Right lobe of liver (tissue), 4 donors: ENCODE measurements at regions not wholly inside any gene's neighbourhood (a gene's known extent, or its start where the extent isn't known, plus 50 kb on each side); places are given as distances from the start of the nearest gene placed in this dataset.

ENCODE experiments used
- CTCF ChIP-seq, 4 donors: fragments of 200-600 bp in 3 of 4; fragments of 450-650 bp in 1 of 4; IDR thresholded peaks; one replicate each; pipeline versions ENCODE4 v1.5.1 to v1.8.0; 2016 to 2022; ENCODE audit warnings: antibody characterized with exemption in 4 of 4, mild to moderate bottlenecking in 2 of 4
- POLR2A ChIP-seq: fragments of 450-650 bp; IDR thresholded peaks from one replicate; pipeline ENCODE4 v1.6.1; 2017; ENCODE audit warnings: antibody characterized with exemption, mild to moderate bottlenecking
- donor health status: DM: no; HTN: no; CAD: no.
- donor health status: DM: no; HTN: no; CAD: no.
- donor health status: DM: no; HTN: yes; CAD: no.

DNA sequence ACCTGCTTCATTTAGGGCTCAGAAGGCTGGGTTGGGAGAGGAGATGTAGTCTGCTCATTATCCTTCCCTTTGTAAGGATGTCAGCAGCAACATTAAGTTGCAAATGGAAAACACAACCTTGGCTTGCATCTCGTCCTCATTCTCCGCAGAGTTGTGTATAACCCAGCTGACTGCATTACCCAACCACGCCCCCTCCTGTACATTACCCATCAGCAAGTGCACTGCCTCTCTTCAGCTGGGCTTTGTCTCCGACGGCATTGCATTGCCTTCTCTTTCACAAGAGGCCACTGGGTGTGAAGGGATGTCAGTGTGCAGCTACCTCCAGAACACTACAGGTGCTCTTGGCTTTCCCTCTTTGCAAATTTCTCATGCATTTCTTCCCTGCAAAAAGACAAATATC, 128.7 kb upstream of the TSHZ2 start:
- TF ChIP-seq CTCF (IDR thresholded peaks at IDR 0.05) (no peak), POLR2A (no peak)
